DLD1 (cell line): ENCODE measurements at regions not wholly inside any gene's neighbourhood (a gene's known extent, or its start where the extent isn't known, plus 50 kb on each side); places are given as distances from the start of the nearest gene placed in this dataset.
"Not testable (repeated sequence)": the region's sequence is repeated elsewhere in the genome, so short reads cannot be mapped to it uniquely, and the experiment has no call there.

Source experiments
- in situ Hi-C: cut with HindIII; loops from 2 replicates; pipeline ENCODE4 v1.10.0; 2017; ENCODE audit warnings: low sequenced_read_pairs

GRCh38 chr9:80797831-80798688 lies 891.3 kb downstream of the TLE1 start:
- in situ Hi-C loops, result no loop called here

GRCh38 chr9:80797101-80797829 lies 892.1 kb downstream of the TLE1 start:
- in situ Hi-C loops, result no loop called here

- in situ Hi-C loops, result no loop called here
Measured at GRCh38 chr9:80796632-80797031, 892.7 kb downstream of the TLE1 start.

- in situ Hi-C loops, result no loop called here
Measured at GRCh38 chr9:80794197-80794596, 895.1 kb downstream of the TLE1 start.

GRCh38 chr9:80793706-80794105 lies 895.6 kb downstream of the TLE1 start:
- in situ Hi-C loops, result no loop called here

- in situ Hi-C loops, result no loop called here
Measured at GRCh38 chr9:80792726-80793125, 896.6 kb downstream of the TLE1 start.

GRCh38 chr9:80791836-80792235 lies 897.5 kb downstream of the TLE1 start:
- in situ Hi-C loops, result no loop called here

DNA sequence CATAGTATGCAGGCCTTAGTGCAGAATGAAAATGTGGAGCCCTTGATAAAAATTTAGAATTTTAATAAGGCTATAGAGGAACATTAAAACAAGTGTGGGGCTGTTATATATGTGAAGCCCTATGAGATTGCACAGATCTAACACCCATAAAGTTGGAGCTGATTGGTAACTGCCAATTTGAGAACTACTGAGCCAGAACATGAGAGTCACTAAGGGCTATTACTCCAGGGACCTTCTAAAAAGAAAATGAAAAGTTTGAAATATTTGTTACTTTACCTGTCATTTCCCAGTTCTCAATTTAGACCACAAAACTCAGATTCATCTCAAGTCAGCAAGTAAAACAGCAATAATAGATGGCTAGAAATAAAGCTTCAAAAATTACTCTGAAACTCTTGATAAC lies 898.6 kb downstream of the TLE1 start:
- in situ Hi-C loops, result no loop called here

DNA sequence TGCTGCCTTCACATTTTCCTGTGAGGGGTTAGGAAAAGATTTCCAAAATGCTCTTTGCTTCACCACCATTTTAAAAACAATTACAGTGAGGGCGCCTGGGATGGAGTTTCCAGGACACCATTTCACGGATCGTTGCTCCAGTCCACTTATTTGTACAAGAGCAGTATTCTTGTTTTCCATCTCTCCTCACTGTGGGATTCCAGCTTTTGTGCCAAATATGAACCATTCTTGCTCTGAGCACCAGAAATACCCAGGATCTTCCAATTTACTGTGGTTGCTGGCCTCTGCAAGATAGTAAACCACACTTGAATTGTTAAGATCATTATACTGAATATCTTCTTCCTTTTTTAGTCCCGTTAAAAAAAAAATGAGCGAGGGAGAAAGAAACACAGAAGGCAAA lies 899.5 kb downstream of the TLE1 start:
- in situ Hi-C loops, result no loop called here

- in situ Hi-C loops, result no loop called here
Measured at GRCh38 chr9:80787636-80788035, 901.7 kb downstream of the TLE1 start.

- in situ Hi-C loops, result no loop called here
Measured at GRCh38 chr9:80784647-80785046, 904.7 kb downstream of the TLE1 start.

DNA sequence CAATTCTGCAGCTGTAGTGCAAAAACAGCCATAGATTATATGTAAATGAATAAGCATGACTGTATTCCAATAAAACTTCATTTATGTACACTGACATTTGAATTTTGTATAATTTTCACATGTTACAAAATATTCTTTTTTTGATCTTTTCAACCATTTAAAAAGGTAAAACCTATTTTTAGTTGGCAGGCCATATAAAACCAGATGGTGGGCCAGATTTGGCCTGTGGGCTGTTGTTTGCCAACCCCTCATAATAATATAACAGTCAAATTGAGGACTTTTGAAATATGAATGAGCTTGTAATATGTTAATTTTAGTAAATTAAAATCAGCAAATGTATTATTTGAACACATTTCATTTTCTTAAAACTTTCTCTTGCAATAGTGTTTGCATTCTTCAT lies 913.4 kb downstream of the TLE1 start:
- in situ Hi-C loops, result no loop called here

- in situ Hi-C loops, result no loop called here
Measured at GRCh38 chr9:80775530-80775929, 913.8 kb downstream of the TLE1 start.

- in situ Hi-C loops, result no loop called here
Measured at GRCh38 chr9:80771555-80772347, 917.6 kb downstream of the TLE1 start.

- in situ Hi-C loops, result no loop called here
Measured at GRCh38 chr9:80763536-80763935, 925.8 kb downstream of the TLE1 start.

GRCh38 chr9:80755586-80755985 lies 933.8 kb downstream of the TLE1 start:
- in situ Hi-C loops, result no loop called here

GRCh38 chr9:80747056-80747455 lies 942.3 kb downstream of the TLE1 start:
- in situ Hi-C loops, result not testable (repeated sequence)

GRCh38 chr9:80732506-80732905 lies 956.8 kb downstream of the TLE1 start:
- in situ Hi-C loops, result no loop called here

GRCh38 chr9:80720579-80720978 lies 968.8 kb downstream of the TLE1 start:
- in situ Hi-C loops, result no loop called here

DNA sequence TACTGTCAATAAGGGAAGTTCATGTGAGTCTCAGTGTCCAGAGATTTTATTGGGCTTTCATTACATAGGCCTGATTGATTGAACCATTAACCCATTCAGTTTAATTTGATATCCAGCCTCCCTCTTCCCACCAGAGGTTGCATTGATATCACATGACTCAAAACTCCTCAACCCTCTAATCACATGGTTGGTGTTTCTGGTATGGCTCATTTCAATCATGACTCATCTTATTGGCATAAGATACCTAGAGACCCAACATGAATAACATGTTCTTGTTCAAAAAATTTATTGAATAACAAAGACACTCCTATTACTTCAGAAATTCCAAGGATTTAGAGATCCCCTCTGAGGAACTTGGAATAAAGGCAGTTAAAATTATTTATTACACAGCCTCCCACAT lies 982.2 kb downstream of the TLE1 start:
- in situ Hi-C loops, result no loop called here

DNA sequence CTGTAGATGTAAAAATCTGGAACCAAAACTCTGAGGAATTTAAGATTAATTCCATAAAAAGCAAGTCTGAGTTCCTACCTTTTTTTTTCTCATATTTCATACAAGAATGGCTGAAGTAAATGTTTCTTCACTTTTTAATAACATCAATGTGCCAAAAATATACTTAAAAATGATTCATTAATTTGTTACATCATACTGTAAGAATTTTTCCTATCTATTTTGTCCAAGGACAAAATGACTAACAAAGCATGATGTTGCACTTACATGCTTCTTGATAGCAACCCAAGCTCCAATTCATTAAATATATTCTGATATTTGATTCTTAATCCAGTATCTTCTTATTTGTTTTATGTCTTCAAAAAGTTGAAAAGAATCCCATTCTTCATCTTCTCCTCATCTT lies 988.3 kb downstream of the TLE1 start:
- in situ Hi-C loops, result no loop called here
